T-helper 1 cell treated with Interleukin-12 subunit alpha and Interleukin-12 subunit beta and Interleukin-4 antibody, amounts not matched to agents 30 ng/mL and 1 ng/mL, for 36 hours (primary cell): ENCODE measurements at regions not wholly inside any gene's neighbourhood (a gene's known extent, or its start where the extent isn't known, plus 50 kb on each side); places are given as distances from the start of the nearest gene placed in this dataset.

Experiments used
- intact Hi-C: fragments of 100-400 bp; cut with micrococcal nuclease; formaldehyde crosslinking; loops from one replicate; pipeline ENCODE4 v1.15.1; 2024

- intact Hi-C loops: loop anchor here (10.0 kb wide), 1 partner anchor 1169 kb away; no protein-coding TSS in a partner anchor
Measured at GRCh38 chr6:14063756-14064155, 53.8 kb upstream of the CD83 start.

- intact Hi-C loops: loop anchor here (5.0 to 10.0 kb wide), 4 partner anchors 353 to 1171 kb away; partner anchors contain the start of genes GFOD1, NOL7 and RANBP9
Measured at GRCh38 chr6:14065350-14065749, 52.2 kb upstream of the CD83 start.

GRCh38 chr6:14066782-14067406, 50.7 kb upstream of the CD83 start:
- intact Hi-C loops: loop anchor here (1.0 to 10.0 kb wide), 12 partner anchors 8 to 1172 kb away; partner anchors contain the start of genes GFOD1, NOL7, RANBP9 and SIRT5

GRCh38 chr6:14067656-14068055, 49.9 kb upstream of the CD83 start:
- intact Hi-C loops: loop anchor here (1.0 to 10.0 kb wide), 10 partner anchors 8 to 1173 kb away; partner anchors contain the start of genes GFOD1, NOL7, RANBP9 and SIRT5
